Progenitor cell of endocrine pancreas (in vitro differentiated cells): ENCODE measurements at regions not wholly inside any gene's neighbourhood (a gene's known extent, or its start where the extent isn't known, plus 50 kb on each side); places are given as distances from the start of the nearest gene placed in this dataset.

Source experiments
- DNase-seq: peaks from one replicate; pipeline ENCODE4 v3.0.0; 2021; ENCODE audit warnings: low spot score; ENCODE audit not compliant: unreplicated experiment
- H3K27ac Mint-ChIP-seq: 2 replicates; pipeline ENCODE4 v1.8.0; 2021; ENCODE audit warnings: mild to moderate bottlenecking, moderate library complexity, mixed read lengths
- H3K27me3 Mint-ChIP-seq: 2 replicates; pipeline ENCODE4 v1.8.0; 2021; ENCODE audit warnings: mixed read lengths
- H3K36me3 Mint-ChIP-seq: 2 replicates; pipeline ENCODE4 v1.8.0; 2022; ENCODE audit warnings: mixed read lengths; ENCODE audit not compliant: insufficient read depth
- H3K4me1 Mint-ChIP-seq: 2 replicates; pipeline ENCODE4 v1.8.0; 2021; ENCODE audit warnings: low read depth, mixed read lengths
- H3K4me3 Mint-ChIP-seq: 2 replicates; pipeline ENCODE4 v1.8.0; 2021; ENCODE audit warnings: low read depth, mild to moderate bottlenecking, moderate library complexity, mixed read lengths
- H3K9me3 Mint-ChIP-seq: 2 replicates; pipeline ENCODE4 v1.8.0; 2021; ENCODE audit warnings: low read depth, mixed read lengths
- TF ChIP-seq, protein P1 (sequence below): fragments of 200-600 bp; sonication (generic); IDR thresholded peaks from one replicate; pipeline ENCODE4 v1.5.0; 2021; ENCODE audit warnings: antibody characterized with exemption, mild to moderate bottlenecking; ENCODE audit not compliant: unreplicated experiment

DNA sequence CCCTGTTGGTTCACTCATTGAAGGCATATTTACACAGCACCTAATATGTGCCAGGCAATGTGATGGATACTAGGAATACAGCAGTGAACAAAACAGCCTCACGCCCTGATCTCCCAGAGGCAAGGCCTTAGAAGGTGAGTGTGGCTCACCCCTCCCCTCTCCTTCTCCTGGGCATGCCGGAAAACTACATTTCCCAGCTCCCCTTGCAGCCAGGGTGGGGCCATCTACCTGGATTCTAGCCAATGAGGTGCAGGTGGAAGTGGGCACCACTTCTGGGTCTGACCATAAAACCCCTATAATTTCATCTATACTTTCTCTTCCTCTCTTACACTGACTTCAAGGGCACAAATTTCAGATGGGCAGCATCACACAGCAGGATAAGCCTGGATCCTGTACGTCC is 63.8 kb downstream of the FBXO2 start:
- H3K9me3 Mint-ChIP-seq: no peaks in the 10 kb centered on the region
- no peak for DNase-seq
- peaks cover 5% of the 10 kb centered on the region for H3K27me3 Mint-ChIP-seq
- H3K27ac Mint-ChIP-seq: no peak overlapping the region
- no peaks in the 10 kb centered on the region for H3K36me3 Mint-ChIP-seq
- no peak overlapping the region for H3K4me3 Mint-ChIP-seq
- H3K4me1 Mint-ChIP-seq: peaks cover 5% of the 10 kb centered on the region
- TF ChIP-seq, protein P1, sequence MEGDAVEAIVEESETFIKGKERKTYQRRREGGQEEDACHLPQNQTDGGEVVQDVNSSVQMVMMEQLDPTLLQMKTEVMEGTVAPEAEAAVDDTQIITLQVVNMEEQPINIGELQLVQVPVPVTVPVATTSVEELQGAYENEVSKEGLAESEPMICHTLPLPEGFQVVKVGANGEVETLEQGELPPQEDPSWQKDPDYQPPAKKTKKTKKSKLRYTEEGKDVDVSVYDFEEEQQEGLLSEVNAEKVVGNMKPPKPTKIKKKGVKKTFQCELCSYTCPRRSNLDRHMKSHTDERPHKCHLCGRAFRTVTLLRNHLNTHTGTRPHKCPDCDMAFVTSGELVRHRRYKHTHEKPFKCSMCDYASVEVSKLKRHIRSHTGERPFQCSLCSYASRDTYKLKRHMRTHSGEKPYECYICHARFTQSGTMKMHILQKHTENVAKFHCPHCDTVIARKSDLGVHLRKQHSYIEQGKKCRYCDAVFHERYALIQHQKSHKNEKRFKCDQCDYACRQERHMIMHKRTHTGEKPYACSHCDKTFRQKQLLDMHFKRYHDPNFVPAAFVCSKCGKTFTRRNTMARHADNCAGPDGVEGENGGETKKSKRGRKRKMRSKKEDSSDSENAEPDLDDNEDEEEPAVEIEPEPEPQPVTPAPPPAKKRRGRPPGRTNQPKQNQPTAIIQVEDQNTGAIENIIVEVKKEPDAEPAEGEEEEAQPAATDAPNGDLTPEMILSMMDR: no peak
